ENCODE measurements at regions not wholly inside any gene's neighbourhood (a gene's known extent, or its start where the extent isn't known, plus 50 kb on each side); places are given as distances from the start of the nearest gene placed in this dataset.

DNA sequence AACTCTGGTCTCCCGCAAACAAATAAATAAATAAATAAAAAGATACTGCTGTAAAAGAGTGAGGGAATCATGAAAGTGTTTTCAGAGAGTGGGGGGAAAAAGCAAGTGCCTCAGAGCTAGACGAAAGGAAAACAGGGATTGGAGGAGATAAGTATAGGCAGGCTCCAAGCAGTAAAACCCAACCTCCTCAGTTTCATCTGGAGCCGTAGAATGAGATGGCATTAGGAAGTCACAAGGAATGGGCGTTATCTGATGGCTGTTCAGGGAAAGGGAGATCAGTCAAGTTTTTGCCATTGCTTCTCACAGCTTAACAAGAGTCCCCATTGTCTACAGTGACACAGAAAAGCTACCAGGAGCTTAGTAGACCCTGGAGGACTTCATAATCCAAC lies 451.5 kb upstream of the PPP2R3A start (continued):
- TF ChIP-seq GABPA (tag; conservative IDR thresholded peaks at IDR 0.05; ENCODE audit: low read depth) (peak; percentile 1; the same call in 1 of the 2 replicates), ETV6 (IDR thresholded peaks at IDR 0.05; ENCODE audit: borderline replicate concordance in 1 of 2, low read depth in 2 of 2, low read length in 1 of 2) (no peak), ETV6 (CRISPR knock-in tag; IDR thresholded peaks at IDR 0.05; ENCODE audit: borderline replicate concordance) (no peak), HMGN3 (IDR thresholded peaks at IDR 0.05; ENCODE audit: borderline replicate concordance, extremely low read depth, insufficient read length, low read depth, low read length) (no peak), CC2D1A (IDR thresholded peaks at IDR 0.05) (0 out of 2 replicates have a peak, but pooled peaks have one; percentile 6), KAT7 (CRISPR knock-in tag; IDR thresholded peaks at IDR 0.05; ENCODE audit: borderline replicate concordance) (no peak), RBM25 (IDR thresholded peaks at IDR 0.05; ENCODE audit: low read depth, low read length, severe bottlenecking) (no peak), BRD9 (IDR thresholded peaks at IDR 0.05; ENCODE audit: low read depth, partially characterized antibody) (peak; percentile 28), TEAD1 (CRISPR knock-in tag; IDR thresholded peaks at IDR 0.05) (no peak), ZNF253 (CRISPR knock-in tag; conservative IDR thresholded peaks at IDR 0.05) (no peak), TCFL5 (CRISPR knock-in tag; conservative IDR thresholded peaks at IDR 0.05) (no peak), HNRNPH1 (optimal IDR thresholded peaks at IDR 0.05; ENCODE audit: low read depth, low read length) (no peak), ZFP36 (IDR thresholded peaks at IDR 0.05; ENCODE audit: low read depth, low read length, partially characterized antibody) (no peak), CHD1 (IDR thresholded peaks at IDR 0.05; ENCODE audit: low read length) (no peak), CHCHD3 (CRISPR knock-in tag; IDR thresholded peaks at IDR 0.05) (no peak)
- TF ChIP-seq, protein P1, sequence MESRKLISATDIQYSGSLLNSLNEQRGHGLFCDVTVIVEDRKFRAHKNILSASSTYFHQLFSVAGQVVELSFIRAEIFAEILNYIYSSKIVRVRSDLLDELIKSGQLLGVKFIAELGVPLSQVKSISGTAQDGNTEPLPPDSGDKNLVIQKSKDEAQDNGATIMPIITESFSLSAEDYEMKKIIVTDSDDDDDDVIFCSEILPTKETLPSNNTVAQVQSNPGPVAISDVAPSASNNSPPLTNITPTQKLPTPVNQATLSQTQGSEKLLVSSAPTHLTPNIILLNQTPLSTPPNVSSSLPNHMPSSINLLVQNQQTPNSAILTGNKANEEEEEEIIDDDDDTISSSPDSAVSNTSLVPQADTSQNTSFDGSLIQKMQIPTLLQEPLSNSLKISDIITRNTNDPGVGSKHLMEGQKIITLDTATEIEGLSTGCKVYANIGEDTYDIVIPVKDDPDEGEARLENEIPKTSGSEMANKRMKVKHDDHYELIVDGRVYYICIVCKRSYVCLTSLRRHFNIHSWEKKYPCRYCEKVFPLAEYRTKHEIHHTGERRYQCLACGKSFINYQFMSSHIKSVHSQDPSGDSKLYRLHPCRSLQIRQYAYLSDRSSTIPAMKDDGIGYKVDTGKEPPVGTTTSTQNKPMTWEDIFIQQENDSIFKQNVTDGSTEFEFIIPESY (CRISPR knock-in tag; IDR thresholded peaks at IDR 0.05) = no peak

Data from K562 (cell line).